ENCODE measurements at regions not wholly inside any gene's neighbourhood (a gene's known extent, or its start where the extent isn't known, plus 50 kb on each side); places are given as distances from the start of the nearest gene placed in this dataset.

GRCh38 chr1:71304125-71304524 is 223.3 kb upstream of the ZRANB2 start:
- Histone ChIP-seq H3K9ac (ENCODE audit: insufficient read depth in 1 of 2, low read length in 2 of 2) (no peak overlapping the region), H3K9me3 (ENCODE audit: control insufficient read depth in 4 of 4, insufficient read depth in 3 of 4, low read length in 3 of 4) (no peaks in the 10 kb centered on the region), H3K36me3 (ENCODE audit: control insufficient read depth in 4 of 4, insufficient read depth in 4 of 4, low read length in 4 of 4) (no peaks in the 10 kb centered on the region), H3K27ac (ENCODE audit: low read depth in 1 of 2, low read length in 1 of 2) (peak overlapping the region in 1 of 2 donors; percentile 24), H3K4me3 (no peak overlapping the region), H3K27me3 (ENCODE audit: control insufficient read depth in 3 of 3, insufficient read depth in 3 of 3, low read length in 2 of 3) (no peaks in the 10 kb centered on the region), H3K4me1 (ENCODE audit: control insufficient read depth in 5 of 5, insufficient read depth in 5 of 5, low read length in 5 of 5) (peaks cover 0 to 5% (median 0%) of the 10 kb centered on the region in 5 donors)
- no peak for ATAC-seq (ENCODE audit: insufficient read depth, low FRiP score)
- 36 to 52% methylated on average over 3 of the region's 3 CpGs for WGBS, 2 donors
- DNase-seq = peak in 1 of 3 donors; percentile 17
- no peak for TF ChIP-seq CTCF (IDR thresholded peaks at IDR 0.05; ENCODE audit: control extremely low read depth, extremely low read depth)

- H3K27ac ChIP-seq (ENCODE audit: low read depth in 1 of 2, low read length in 1 of 2) = peak overlapping the region in 1 of 2 donors; percentile 24
- TF ChIP-seq CTCF (IDR thresholded peaks at IDR 0.05; ENCODE audit: control extremely low read depth, extremely low read depth) = no peak
- H3K4me1 ChIP-seq (ENCODE audit: control insufficient read depth in 5 of 5, insufficient read depth in 5 of 5, low read length in 5 of 5) = peaks cover 0 to 5% (median 0%) of the 10 kb centered on the region in 5 donors
- no peaks in the 10 kb centered on the region for H3K9me3 ChIP-seq (ENCODE audit: control insufficient read depth in 4 of 4, insufficient read depth in 3 of 4, low read length in 3 of 4)
- H3K4me3 ChIP-seq = no peak overlapping the region
- peak; percentile 83 for ATAC-seq (ENCODE audit: insufficient read depth, low FRiP score)
- no peak overlapping the region for H3K9ac ChIP-seq (ENCODE audit: insufficient read depth in 1 of 2, low read length in 2 of 2)
- DNase-seq = no peak
- 37 to 40% methylated on average over 4 of the region's 4 CpGs for WGBS, 2 donors
- H3K27me3 ChIP-seq (ENCODE audit: control insufficient read depth in 3 of 3, insufficient read depth in 3 of 3, low read length in 2 of 3) = no peaks in the 10 kb centered on the region
- H3K36me3 ChIP-seq (ENCODE audit: control insufficient read depth in 4 of 4, insufficient read depth in 4 of 4, low read length in 4 of 4) = no peaks in the 10 kb centered on the region
These were observed 222.8 kb upstream of the ZRANB2 start for GRCh38 chr1:71303617-71304041.

GRCh38 chr1:71298633-71299032 is 217.8 kb upstream of the ZRANB2 start:
- DNase-seq (peak in 1 of 3 donors; percentile 13), ATAC-seq (ENCODE audit: insufficient read depth, low FRiP score) (no peak)
- no peak overlapping the region for H3K4me3 ChIP-seq
- H3K36me3 ChIP-seq (ENCODE audit: control insufficient read depth in 4 of 4, insufficient read depth in 4 of 4, low read length in 4 of 4) = no peaks in the 10 kb centered on the region
- H3K9ac ChIP-seq (ENCODE audit: insufficient read depth in 1 of 2, low read length in 2 of 2) = no peak overlapping the region
- no peaks in the 10 kb centered on the region for H3K4me1 ChIP-seq (ENCODE audit: control insufficient read depth in 5 of 5, insufficient read depth in 5 of 5, low read length in 5 of 5)
- TF ChIP-seq CTCF (IDR thresholded peaks at IDR 0.05; ENCODE audit: control extremely low read depth, extremely low read depth) = no peak
- WGBS, 2 donors = 60 to 66% methylated on average over 2 of the region's 2 CpGs
- no peaks in the 10 kb centered on the region for H3K9me3 ChIP-seq (ENCODE audit: control insufficient read depth in 4 of 4, insufficient read depth in 3 of 4, low read length in 3 of 4)
- no peaks in the 10 kb centered on the region for H3K27me3 ChIP-seq (ENCODE audit: control insufficient read depth in 3 of 3, insufficient read depth in 3 of 3, low read length in 2 of 3)
- no peak overlapping the region for H3K27ac ChIP-seq (ENCODE audit: low read depth in 1 of 2, low read length in 1 of 2)

GRCh38 chr1:71296551-71297134 is 215.8 kb upstream of the ZRANB2 start:
- no peaks in the 10 kb centered on the region for H3K9me3 ChIP-seq (ENCODE audit: control insufficient read depth in 4 of 4, insufficient read depth in 3 of 4, low read length in 3 of 4)
- TF ChIP-seq CTCF (IDR thresholded peaks at IDR 0.05; ENCODE audit: control extremely low read depth, extremely low read depth) = no peak
- H3K4me1 ChIP-seq (ENCODE audit: control insufficient read depth in 5 of 5, insufficient read depth in 5 of 5, low read length in 5 of 5) = no peaks in the 10 kb centered on the region
- no peak overlapping the region for H3K9ac ChIP-seq (ENCODE audit: insufficient read depth in 1 of 2, low read length in 2 of 2)
- no peak overlapping the region for H3K4me3 ChIP-seq
- no peaks in the 10 kb centered on the region for H3K36me3 ChIP-seq (ENCODE audit: control insufficient read depth in 4 of 4, insufficient read depth in 4 of 4, low read length in 4 of 4)
- DNase-seq (no peak), ATAC-seq (ENCODE audit: insufficient read depth, low FRiP score) (no peak)
- no peak overlapping the region for H3K27ac ChIP-seq (ENCODE audit: low read depth in 1 of 2, low read length in 1 of 2)
- 55 to 62% methylated on average over 2 of the region's 2 CpGs for WGBS, 2 donors
- H3K27me3 ChIP-seq (ENCODE audit: control insufficient read depth in 3 of 3, insufficient read depth in 3 of 3, low read length in 2 of 3) = no peaks in the 10 kb centered on the region
